ENCODE measurements at regions not wholly inside any gene's neighbourhood (a gene's known extent, or its start where the extent isn't known, plus 50 kb on each side); places are given as distances from the start of the nearest gene placed in this dataset.

DNA sequence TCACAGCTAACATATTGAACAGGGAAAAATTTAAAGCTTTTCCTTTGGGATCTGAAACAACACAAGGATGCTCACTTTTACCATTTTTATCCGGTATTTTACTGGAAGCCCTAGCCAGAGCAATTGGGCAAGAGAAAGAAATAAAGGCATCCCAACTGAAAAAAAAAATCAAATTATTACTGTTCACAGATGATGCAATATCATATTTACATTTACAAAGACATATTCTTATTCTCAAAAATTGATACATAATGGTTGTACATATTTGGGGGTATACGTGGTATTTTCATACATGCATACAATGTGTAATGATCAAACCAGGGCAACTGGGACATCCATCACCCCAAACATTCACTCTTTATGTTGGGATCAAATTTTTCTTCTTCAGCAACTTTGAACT is 337.0 kb upstream of the SLC7A11 start:
- no peak for TF ChIP-seq POLR2A (IDR thresholded peaks at IDR 0.05; ENCODE audit: low read depth)
- TF ChIP-seq, protein P1, sequence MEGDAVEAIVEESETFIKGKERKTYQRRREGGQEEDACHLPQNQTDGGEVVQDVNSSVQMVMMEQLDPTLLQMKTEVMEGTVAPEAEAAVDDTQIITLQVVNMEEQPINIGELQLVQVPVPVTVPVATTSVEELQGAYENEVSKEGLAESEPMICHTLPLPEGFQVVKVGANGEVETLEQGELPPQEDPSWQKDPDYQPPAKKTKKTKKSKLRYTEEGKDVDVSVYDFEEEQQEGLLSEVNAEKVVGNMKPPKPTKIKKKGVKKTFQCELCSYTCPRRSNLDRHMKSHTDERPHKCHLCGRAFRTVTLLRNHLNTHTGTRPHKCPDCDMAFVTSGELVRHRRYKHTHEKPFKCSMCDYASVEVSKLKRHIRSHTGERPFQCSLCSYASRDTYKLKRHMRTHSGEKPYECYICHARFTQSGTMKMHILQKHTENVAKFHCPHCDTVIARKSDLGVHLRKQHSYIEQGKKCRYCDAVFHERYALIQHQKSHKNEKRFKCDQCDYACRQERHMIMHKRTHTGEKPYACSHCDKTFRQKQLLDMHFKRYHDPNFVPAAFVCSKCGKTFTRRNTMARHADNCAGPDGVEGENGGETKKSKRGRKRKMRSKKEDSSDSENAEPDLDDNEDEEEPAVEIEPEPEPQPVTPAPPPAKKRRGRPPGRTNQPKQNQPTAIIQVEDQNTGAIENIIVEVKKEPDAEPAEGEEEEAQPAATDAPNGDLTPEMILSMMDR (IDR thresholded peaks at IDR 0.05), result no peak

Measured in esophagus muscularis mucosa (tissue), 3 donors.